A549 (cell line): ENCODE measurements at regions not wholly inside any gene's neighbourhood (a gene's known extent, or its start where the extent isn't known, plus 50 kb on each side); places are given as distances from the start of the nearest gene placed in this dataset.

Source experiments
- ATAC-seq, 2 experiments: fragments of 200-7000 bp in 1 of 2; fragments of >200 bp in 1 of 2; cut with Nextera tagmentation in 1 of 2; cut with Tn5 transposase in 1 of 2; 3 replicates each; pipeline versions ENCODE4 v1.8.0 to v1.9.1; 2018 to 2020; ENCODE audit warnings: mild to moderate bottlenecking in 1 of 2, moderate library complexity in 1 of 2
- CTCF ChIA-PET: fragments of 300-600 bp; sonication (Branson Sonifier 250); formaldehyde crosslinking; extraction: SDS; loops from one replicate; lab custom pipeline; 2021; ENCODE audit warnings: antibody characterized with exemption, inconsistent platforms; lab: Yijun Ruan, JAX
- POLR2A ChIA-PET: fragments of 350-600 bp; formaldehyde crosslinking; extraction: SDS; loops from one replicate; lab custom pipeline; 2021; ENCODE audit warnings: antibody characterized with exemption, inconsistent platforms; lab: Yijun Ruan, JAX
- DNase-seq, 2 experiments: peaks; one replicate each; pipeline versions ENCODE4 v3.0.0 to v3.0.0-alpha.2; 2011 to 2016; ENCODE audit warnings: low read depth in 1 of 2, low spot score in 1 of 2
- FAIRE-seq: peaks from 2 replicates; lab custom pipeline; 2011; peaks lifted over from hg19 to GRCh38; lab: Jason Lieb, UNC
- H3K27ac ChIP-seq, 2 experiments: fragments of >200 bp; sonication (Bioruptor Twin); formaldehyde crosslinking; 3 replicates each; pipeline ENCODE4 v1.5.1; 2016 to 2017
- H3K4me1 ChIP-seq: fragments of >200 bp; sonication (Bioruptor Twin); formaldehyde crosslinking; 3 replicates; pipeline ENCODE4 v1.6.1; 2016
- H3K4me2 ChIP-seq: fragments of >200 bp; sonication (Bioruptor Twin); formaldehyde crosslinking; 3 replicates; pipeline ENCODE4 v1.6.1; 2016
- H3K4me3 ChIP-seq: fragments of >200 bp; sonication (Bioruptor Twin); formaldehyde crosslinking; 3 replicates; pipeline ENCODE4 v1.5.1; 2016
- H3K9me3 ChIP-seq: fragments of >200 bp; sonication (Bioruptor Twin); formaldehyde crosslinking; 3 replicates; pipeline ENCODE4 v1.6.1; 2016
- CHD4 ChIP-seq: fragments of 200-600 bp; sonication (generic); IDR thresholded peaks from 2 replicates; pipeline ENCODE4 v1.6.1; 2016; ENCODE audit warnings: antibody characterized with exemption, mild to moderate bottlenecking, borderline replicate concordance
- EHF ChIP-seq: fragments of 250-450 bp; sonication (Bioruptor Pico); IDR thresholded peaks from 2 replicates; pipeline ENCODE4 v1.5.0; 2020; ENCODE audit warnings: mild to moderate bottlenecking
- EHMT2 ChIP-seq: fragments of 200-600 bp; sonication (generic); IDR thresholded peaks from 2 replicates; pipeline ENCODE4 v1.6.1; 2016; ENCODE audit warnings: antibody characterized with exemption, low read depth, mild to moderate bottlenecking, moderate library complexity
- EP300 ChIP-seq, 2 experiments: fragments of >200 bp; sonication (Bioruptor Twin); formaldehyde crosslinking; IDR thresholded peaks; 2 replicates in 1 of 2; 3 replicates in 1 of 2; pipeline ENCODE4 v1.6.1; 2016 to 2017
- FOSL2 ChIP-seq, 2 experiments: fragments of 450-650 bp in 1 of 2; fragments of >200 bp in 1 of 2; sonication (Bioruptor Twin) in 1 of 2; formaldehyde crosslinking; IDR thresholded peaks; 2 replicates each; pipeline versions ENCODE4 v1.5.0 to v1.6.1; 2016 to 2020; ENCODE audit warnings: mild to moderate bottlenecking in 1 of 2, moderate library complexity in 1 of 2
- GATA3 ChIP-seq: IDR thresholded peaks from 2 replicates; pipeline ENCODE4 v1.6.1; 2012; ENCODE audit warnings: borderline replicate concordance
- HDAC2 ChIP-seq: fragments of 200-600 bp; sonication (generic); IDR thresholded peaks from 2 replicates; pipeline ENCODE4 v1.6.1; 2016
- HOXA7 ChIP-seq: fragments of 250-450 bp; sonication (Bioruptor Pico); IDR thresholded peaks from 2 replicates; pipeline ENCODE4 v1.5.0; 2020; ENCODE audit warnings: mild to moderate bottlenecking, moderate library complexity
- HOXB13 ChIP-seq: fragments of 250-450 bp; sonication (Bioruptor Pico); IDR thresholded peaks from 2 replicates; pipeline ENCODE4 v1.5.0; 2020; ENCODE audit warnings: low read depth, mild to moderate bottlenecking, moderate library complexity
- HOXB5 ChIP-seq: fragments of 250-450 bp; sonication (Bioruptor Pico); IDR thresholded peaks from 2 replicates; pipeline ENCODE4 v1.5.0; 2020; ENCODE audit warnings: mild to moderate bottlenecking, moderate library complexity
- JUN ChIP-seq, 2 experiments: fragments of >200 bp; sonication (Bioruptor Twin); formaldehyde crosslinking; IDR thresholded peaks; 2 replicates in 1 of 2; 3 replicates in 1 of 2; pipeline ENCODE4 v1.6.1; 2016 to 2017
- JUNB ChIP-seq: fragments of >200 bp; sonication (Bioruptor Twin); formaldehyde crosslinking; IDR thresholded peaks from 2 replicates; pipeline ENCODE4 v1.6.1; 2016
- KDM5A ChIP-seq: fragments of 200-600 bp; sonication (generic); IDR thresholded peaks from 2 replicates; pipeline ENCODE4 v1.6.1; 2016; ENCODE audit warnings: antibody characterized with exemption, mild to moderate bottlenecking
- MAFK ChIP-seq: fragments of 450-650 bp; IDR thresholded peaks from 2 replicates; pipeline ENCODE4 v1.6.1; 2014; ENCODE audit not compliant: partially characterized antibody
- MAX ChIP-seq: IDR thresholded peaks from 2 replicates; pipeline ENCODE4 v1.6.1; 2012
- MAZ ChIP-seq: fragments of 150-350 bp; IDR thresholded peaks from 2 replicates; pipeline ENCODE4 v1.6.1; 2014; ENCODE audit warnings: antibody characterized with exemption, low read depth, low read length, borderline replicate concordance
- NFE2L2 ChIP-seq: fragments of 150-350 bp; conservative IDR thresholded peaks from 2 replicates; pipeline ENCODE4 v1.6.1; 2014; ENCODE audit warnings: low read length
- NPAS2 ChIP-seq: fragments of 250-450 bp; sonication (Bioruptor Pico); IDR thresholded peaks from 2 replicates; pipeline ENCODE4 v1.8.0; 2022; ENCODE audit warnings: mild to moderate bottlenecking, moderate library complexity, borderline replicate concordance
- POLR2AphosphoS2 ChIP-seq: conservative IDR thresholded peaks from 2 replicates; pipeline ENCODE4 v1.6.1; 2012; ENCODE audit warnings: low read length, improper control_type of control experiment, inconsistent platforms
- RAD21 ChIP-seq, 2 experiments: fragments of >200 bp in 1 of 2; sonication (Bioruptor Twin) in 1 of 2; formaldehyde crosslinking in 1 of 2; IDR thresholded peaks in 1 of 2; conservative IDR thresholded peaks in 1 of 2; 2 replicates in 1 of 2; 3 replicates in 1 of 2; pipeline ENCODE4 v1.6.1; 2012 to 2018; ENCODE audit warnings: inconsistent platforms in 1 of 2
- RARB ChIP-seq: fragments of 250-450 bp; sonication (Bioruptor Pico); IDR thresholded peaks from 2 replicates; pipeline ENCODE4 v1.8.0; 2021; ENCODE audit warnings: mild to moderate bottlenecking, moderate library complexity
- RCOR1 ChIP-seq: fragments of 150-350 bp; IDR thresholded peaks from 2 replicates; pipeline ENCODE4 v1.6.1; 2014; ENCODE audit warnings: antibody characterized with exemption, low read length, low read depth
- REST ChIP-seq: fragments of 200-600 bp; sonication (generic); IDR thresholded peaks from 2 replicates; pipeline ENCODE4 v1.6.1; 2016; ENCODE audit warnings: antibody characterized with exemption, mild to moderate bottlenecking, moderate library complexity
- RNF2 ChIP-seq: fragments of 200-600 bp; sonication (generic); IDR thresholded peaks from 2 replicates; pipeline ENCODE4 v1.6.1; 2016; ENCODE audit warnings: low read depth, mild to moderate bottlenecking, antibody characterized with exemption, moderate library complexity, borderline replicate concordance
- SMC3 ChIP-seq: fragments of >200 bp; sonication (Bioruptor Twin); formaldehyde crosslinking; IDR thresholded peaks from 3 replicates; pipeline ENCODE4 v1.6.1; 2018; ENCODE audit warnings: inconsistent platforms
- TP53 ChIP-seq: fragments of 250-450 bp; sonication (Bioruptor Pico); IDR thresholded peaks from 2 replicates; pipeline ENCODE4 v1.5.0; 2021; ENCODE audit warnings: mild to moderate bottlenecking, moderate library complexity
- ZC3H11A ChIP-seq: fragments of 450-650 bp; IDR thresholded peaks from 2 replicates; pipeline ENCODE4 v1.6.1; 2014; ENCODE audit warnings: antibody characterized with exemption, mild to moderate bottlenecking
- ZFP36 ChIP-seq: fragments of 450-650 bp; IDR thresholded peaks from 2 replicates; pipeline ENCODE4 v1.6.1; 2014; ENCODE audit warnings: borderline replicate concordance; ENCODE audit not compliant: partially characterized antibody
- WGBS: methylation state at CpG from one replicate; pipeline ENCODE4 v1.1.6; 2017; ENCODE audit errors: missing lambda C conversion rate; 5-methylcytosine and 5-hydroxymethylcytosine counted together
- TF ChIP-seq, protein P1 (sequence below): IDR thresholded peaks from 2 replicates; pipeline ENCODE4 v1.6.1; 2012; ENCODE audit warnings: low read depth, borderline replicate concordance
- TF ChIP-seq, protein P2 (sequence below): fragments of 150-350 bp; IDR thresholded peaks from 2 replicates; pipeline ENCODE4 v1.6.1; 2014; ENCODE audit warnings: low read depth, mild to moderate bottlenecking, low read length
- TF ChIP-seq, protein P3 (sequence below): fragments of 250-450 bp; sonication (Bioruptor Pico); IDR thresholded peaks from 2 replicates; pipeline ENCODE4 v1.5.0; 2021; ENCODE audit warnings: mild to moderate bottlenecking, moderate library complexity, borderline replicate concordance

- ATAC-seq = peak; percentile 82 to 91
- peak overlapping the region; percentile 91 for H3K4me2 ChIP-seq
- peak; percentile 73 for FAIRE-seq
- CTCF ChIA-PET = interaction anchor here (0.6 to 1.6 kb wide), 3 partner anchors 12 to 273 kb away, joined by 3 to 5 read pairs (median 3); no protein-coding TSS in a partner anchor
- POLR2A ChIA-PET = interaction anchor here (1.0 kb wide), 1 partner anchor 9 kb away, joined by 3 read pairs; no protein-coding TSS in a partner anchor
- H3K9me3 ChIP-seq = no peaks in the 10 kb centered on the region
- TF ChIP-seq MAZ (no peak), ZC3H11A (no peak), RNF2 (no peak), NPAS2 (no peak), JUN (IDR thresholded peaks at IDR 0.05) (no peak), MAX (no peak; the same call in 1 of the 2 replicates), POLR2AphosphoS2 (no peak), NFE2L2 (no peak), HOXB13 (CRISPR knock-in tag) (no peak; the same call in 1 of the 2 replicates), KDM5A (no peak), RARB (CRISPR knock-in tag) (no peak), HOXB5 (CRISPR knock-in tag) (no peak), FOSL2 (IDR thresholded peaks at IDR 0.05) (0 out of 2 replicates have a peak, but pooled peaks have one; percentile 23), FOSL2 (CRISPR knock-in tag; IDR thresholded peaks at IDR 0.05) (peak; percentile 47; the same call in 1 of the 2 replicates), SMC3 (no peak), HDAC2 (no peak), RAD21 (conservative IDR thresholded peaks at IDR 0.05 in 1 of 2, IDR thresholded peaks at IDR 0.05 in 1 of 2) (peak in 1 of 2 experiments; percentile 13; a peak in 1 of 5 replicates), EP300 (IDR thresholded peaks at IDR 0.05) (no peak), JUNB (peak; percentile 37; the same call in 1 of the 2 replicates), HOXA7 (CRISPR knock-in tag) (no peak), GATA3 (peak; percentile 23; the same call in 1 of the 2 replicates), MAFK (no peak)
- TF ChIP-seq, protein P1, sequence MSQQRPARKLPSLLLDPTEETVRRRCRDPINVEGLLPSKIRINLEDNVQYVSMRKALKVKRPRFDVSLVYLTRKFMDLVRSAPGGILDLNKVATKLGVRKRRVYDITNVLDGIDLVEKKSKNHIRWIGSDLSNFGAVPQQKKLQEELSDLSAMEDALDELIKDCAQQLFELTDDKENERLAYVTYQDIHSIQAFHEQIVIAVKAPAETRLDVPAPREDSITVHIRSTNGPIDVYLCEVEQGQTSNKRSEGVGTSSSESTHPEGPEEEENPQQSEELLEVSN = no peak
- TF ChIP-seq, protein P2, sequence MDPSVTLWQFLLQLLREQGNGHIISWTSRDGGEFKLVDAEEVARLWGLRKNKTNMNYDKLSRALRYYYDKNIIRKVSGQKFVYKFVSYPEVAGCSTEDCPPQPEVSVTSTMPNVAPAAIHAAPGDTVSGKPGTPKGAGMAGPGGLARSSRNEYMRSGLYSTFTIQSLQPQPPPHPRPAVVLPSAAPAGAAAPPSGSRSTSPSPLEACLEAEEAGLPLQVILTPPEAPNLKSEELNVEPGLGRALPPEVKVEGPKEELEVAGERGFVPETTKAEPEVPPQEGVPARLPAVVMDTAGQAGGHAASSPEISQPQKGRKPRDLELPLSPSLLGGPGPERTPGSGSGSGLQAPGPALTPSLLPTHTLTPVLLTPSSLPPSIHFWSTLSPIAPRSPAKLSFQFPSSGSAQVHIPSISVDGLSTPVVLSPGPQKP = no peak
- TF ChIP-seq, protein P3, sequence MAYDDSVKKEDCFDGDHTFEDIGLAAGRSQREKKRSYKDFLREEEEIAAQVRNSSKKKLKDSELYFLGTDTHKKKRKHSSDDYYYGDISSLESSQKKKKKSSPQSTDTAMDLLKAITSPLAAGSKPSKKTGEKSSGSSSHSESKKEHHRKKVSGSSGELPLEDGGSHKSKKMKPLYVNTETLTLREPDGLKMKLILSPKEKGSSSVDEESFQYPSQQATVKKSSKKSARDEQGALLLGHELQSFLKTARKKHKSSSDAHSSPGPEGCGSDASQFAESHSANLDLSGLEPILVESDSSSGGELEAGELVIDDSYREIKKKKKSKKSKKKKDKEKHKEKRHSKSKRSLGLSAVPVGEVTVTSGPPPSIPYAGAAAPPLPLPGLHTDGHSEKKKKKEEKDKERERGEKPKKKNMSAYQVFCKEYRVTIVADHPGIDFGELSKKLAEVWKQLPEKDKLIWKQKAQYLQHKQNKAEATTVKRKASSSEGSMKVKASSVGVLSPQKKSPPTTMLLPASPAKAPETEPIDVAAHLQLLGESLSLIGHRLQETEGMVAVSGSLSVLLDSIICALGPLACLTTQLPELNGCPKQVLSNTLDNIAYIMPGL (CRISPR knock-in tag) = no peak
- peaks cover 25% of the 10 kb centered on the region for H3K4me1 ChIP-seq
- DNase-seq = peak; percentile 51 to 57
- 0% methylated on average over 10 of the region's 10 CpGs for WGBS
- peak overlapping the region; percentile 31 for H3K4me3 ChIP-seq
- H3K27ac ChIP-seq = peak overlapping the region; percentile 66 to 83
These were observed 218.9 kb downstream of the DIRAS2 start for GRCh38 chr9:90423661-90424193.

GRCh38 chr9:90428517-90428916 is 214.1 kb downstream of the DIRAS2 start:
- CTCF ChIA-PET = no interaction called here
- ATAC-seq = no peak
- POLR2A ChIA-PET = no interaction called here
- no peak for DNase-seq
- Histone ChIP-seq H3K4me3 (no peak overlapping the region), H3K4me1 (peaks cover 18% of the 10 kb centered on the region), H3K4me2 (no peak overlapping the region), H3K27ac (no peak overlapping the region), H3K9me3 (no peaks in the 10 kb centered on the region)
- FAIRE-seq = no peak
- WGBS = 81% methylated on average over 10 of the region's 10 CpGs
- TF ChIP-seq CHD4 (no peak), TP53 (no peak), EHMT2 (no peak), EP300 (IDR thresholded peaks at IDR 0.05) (no peak), RNF2 (no peak), RCOR1 (no peak), EHF (CRISPR knock-in tag) (no peak), REST (no peak), HOXB13 (CRISPR knock-in tag) (no peak), ZFP36 (no peak), MAZ (no peak)
